ENCODE measurements at regions not wholly inside any gene's neighbourhood (a gene's known extent, or its start where the extent isn't known, plus 50 kb on each side); places are given as distances from the start of the nearest gene placed in this dataset.

- H3K36me3 Mint-ChIP-seq (ENCODE audit: low read depth, unreplicated experiment) = no peaks in the 10 kb centered on the region
- H3K4me3 ChIP-seq (ENCODE audit: insufficient read depth, low read depth, low read length) = peak overlapping the region; percentile 35
- peak overlapping the region; percentile 53 for H2AFZ ChIP-seq (ENCODE audit: low read depth, low read length)
- H3K4me3 Mint-ChIP-seq (ENCODE audit: unreplicated experiment) = peak overlapping the region; percentile 30
- H3K36me3 ChIP-seq (ENCODE audit: insufficient read depth, low read length) = no peaks in the 10 kb centered on the region
- no peaks in the 10 kb centered on the region for H3K27me3 ChIP-seq (ENCODE audit: insufficient read depth, low read length)
- H3K4me2 ChIP-seq (ENCODE audit: low read length) = peak overlapping the region; percentile 80
- TF ChIP-seq EZH2 (IDR thresholded peaks at IDR 0.05; ENCODE audit: insufficient read depth, low read length) = no peak
- TF ChIP-seq CTCF (IDR thresholded peaks at IDR 0.05; ENCODE audit: insufficient read depth, low read depth, low read length) = no peak
- H3K9ac ChIP-seq (ENCODE audit: low read length) = peak overlapping the region; percentile 84
- peak overlapping the region; percentile 97 for H3K27ac Mint-ChIP-seq (ENCODE audit: unreplicated experiment)
- peaks cover 41% of the 10 kb centered on the region for H3K4me1 Mint-ChIP-seq (ENCODE audit: low read depth, unreplicated experiment)
- no peaks in the 10 kb centered on the region for H4K20me1 ChIP-seq (ENCODE audit: insufficient read depth, low read length)
- DNase-seq (ENCODE audit: low read depth) (peak; percentile 96), FAIRE-seq (peak; percentile 96)
- H3K79me2 ChIP-seq (ENCODE audit: insufficient read depth, low read length) = no peaks in the 10 kb centered on the region
- H3K27ac ChIP-seq (ENCODE audit: low read depth, low read length) = peak overlapping the region; percentile 99
- H3K27me3 Mint-ChIP-seq (ENCODE audit: low read depth, unreplicated experiment) = no peaks in the 10 kb centered on the region
- no peaks in the 10 kb centered on the region for H3K9me3 Mint-ChIP-seq (ENCODE audit: unreplicated experiment)
- peaks cover 30% of the 10 kb centered on the region for H3K4me1 ChIP-seq (ENCODE audit: insufficient read depth, low read length)
- no peaks in the 10 kb centered on the region for H3K9me3 ChIP-seq (ENCODE audit: insufficient read depth, low read depth, low read length)
These were observed 534.2 kb downstream of the ZIC1 start for GRCh38 chr3:147943265-147943945.

GRCh38 chr3:147945968-147946519 is 536.9 kb downstream of the ZIC1 start:
- Histone ChIP-seq H2AFZ (ENCODE audit: low read depth, low read length) (peak overlapping the region; percentile 53), H3K4me3 (ENCODE audit: insufficient read depth, low read depth, low read length) (peak overlapping the region; percentile 14), H3K27me3 (ENCODE audit: insufficient read depth, low read length) (no peaks in the 10 kb centered on the region), H3K9ac (ENCODE audit: low read length) (peak overlapping the region; percentile 64), H3K79me2 (ENCODE audit: insufficient read depth, low read length) (no peaks in the 10 kb centered on the region), H3K9me3 (ENCODE audit: insufficient read depth, low read depth, low read length) (no peaks in the 10 kb centered on the region), H3K4me2 (ENCODE audit: low read length) (peak overlapping the region; percentile 79), H3K27ac (ENCODE audit: low read depth, low read length) (peak overlapping the region; percentile 73), H4K20me1 (ENCODE audit: insufficient read depth, low read length) (no peaks in the 10 kb centered on the region), H3K4me1 (ENCODE audit: insufficient read depth, low read length) (peaks cover 25% of the 10 kb centered on the region), H3K36me3 (ENCODE audit: insufficient read depth, low read length) (no peaks in the 10 kb centered on the region)
- H3K4me3 Mint-ChIP-seq (ENCODE audit: unreplicated experiment) = no peak overlapping the region
- H3K36me3 Mint-ChIP-seq (ENCODE audit: low read depth, unreplicated experiment) = no peaks in the 10 kb centered on the region
- TF ChIP-seq EZH2 (IDR thresholded peaks at IDR 0.05; ENCODE audit: insufficient read depth, low read length) (no peak), CTCF (IDR thresholded peaks at IDR 0.05; ENCODE audit: insufficient read depth, low read depth, low read length) (peak; percentile 72)
- peaks cover 28% of the 10 kb centered on the region for H3K4me1 Mint-ChIP-seq (ENCODE audit: low read depth, unreplicated experiment)
- FAIRE-seq (peak; percentile 56), DNase-seq (ENCODE audit: low read depth) (peak; percentile 91)
- no peaks in the 10 kb centered on the region for H3K9me3 Mint-ChIP-seq (ENCODE audit: unreplicated experiment)
- no peaks in the 10 kb centered on the region for H3K27me3 Mint-ChIP-seq (ENCODE audit: low read depth, unreplicated experiment)
- H3K27ac Mint-ChIP-seq (ENCODE audit: unreplicated experiment) = peak overlapping the region; percentile 90

GRCh38 chr3:147956615-147957014 is 547.5 kb downstream of the ZIC1 start:
- no peaks in the 10 kb centered on the region for H3K4me1 Mint-ChIP-seq (ENCODE audit: low read depth, unreplicated experiment)
- H3K9me3 Mint-ChIP-seq (ENCODE audit: unreplicated experiment) = peaks cover 2% of the 10 kb centered on the region
- no peak for DNase-seq (ENCODE audit: low read depth)
- Histone ChIP-seq H3K36me3 (ENCODE audit: insufficient read depth, low read length) (no peaks in the 10 kb centered on the region), H3K27me3 (ENCODE audit: insufficient read depth, low read length) (no peaks in the 10 kb centered on the region), H3K27ac (ENCODE audit: low read depth, low read length) (no peak overlapping the region), H2AFZ (ENCODE audit: low read depth, low read length) (no peak overlapping the region), H4K20me1 (ENCODE audit: insufficient read depth, low read length) (no peaks in the 10 kb centered on the region), H3K4me1 (ENCODE audit: insufficient read depth, low read length) (no peaks in the 10 kb centered on the region), H3K9me3 (ENCODE audit: insufficient read depth, low read depth, low read length) (no peaks in the 10 kb centered on the region), H3K4me2 (ENCODE audit: low read length) (no peak overlapping the region), H3K9ac (ENCODE audit: low read length) (no peak overlapping the region), H3K4me3 (ENCODE audit: insufficient read depth, low read depth, low read length) (no peak overlapping the region), H3K79me2 (ENCODE audit: insufficient read depth, low read length) (no peaks in the 10 kb centered on the region)
- H3K27ac Mint-ChIP-seq (ENCODE audit: unreplicated experiment) = no peak overlapping the region
- H3K27me3 Mint-ChIP-seq (ENCODE audit: low read depth, unreplicated experiment) = no peaks in the 10 kb centered on the region
- no peak overlapping the region for H3K4me3 Mint-ChIP-seq (ENCODE audit: unreplicated experiment)
- no peaks in the 10 kb centered on the region for H3K36me3 Mint-ChIP-seq (ENCODE audit: low read depth, unreplicated experiment)
- no peak for TF ChIP-seq CTCF (IDR thresholded peaks at IDR 0.05; ENCODE audit: insufficient read depth, low read depth, low read length)
- no peak for TF ChIP-seq EZH2 (IDR thresholded peaks at IDR 0.05; ENCODE audit: insufficient read depth, low read length)
- FAIRE-seq = no peak
